GM23338 (cell line): ENCODE measurements at regions not wholly inside any gene's neighbourhood (a gene's known extent, or its start where the extent isn't known, plus 50 kb on each side); places are given as distances from the start of the nearest gene placed in this dataset.

Experiments
- ATAC-seq: fragments of 200-7000 bp; cut with Tn5 transposase; 3 replicates; pipeline ENCODE4 v1.9.1; 2020
- DNase-seq: peaks from one replicate; pipeline ENCODE4 v3.0.0-alpha.2; 2015; ENCODE audit warnings: low spot score
- H2AFZ ChIP-seq: fragments of 200-600 bp; sonication (generic); 2 replicates; pipeline ENCODE4 v1.8.0; 2016; ENCODE audit warnings: antibody characterized with exemption, mild to moderate bottlenecking, moderate library complexity
- H3F3A ChIP-seq: fragments of 200-600 bp; sonication (generic); replicated peaks from 2 replicates; pipeline ENCODE4 v1.8.0; 2017; ENCODE audit warnings: antibody characterized with exemption, mixed run types, low read depth
- H3K27ac ChIP-seq: fragments of 200-600 bp; sonication (generic); 2 replicates; pipeline ENCODE4 v1.6.1; 2016; ENCODE audit warnings: low read depth
- H3K27me3 ChIP-seq: fragments of 200-600 bp; sonication (generic); 2 replicates; pipeline ENCODE4 v1.8.0; 2016; ENCODE audit warnings: mild to moderate bottlenecking, mixed run types, moderate library complexity; ENCODE audit not compliant: insufficient read depth
- H3K36me3 ChIP-seq: fragments of 200-600 bp; sonication (generic); 2 replicates; pipeline ENCODE4 v1.8.0; 2016; ENCODE audit warnings: mild to moderate bottlenecking; ENCODE audit not compliant: insufficient read depth
- H3K4me1 ChIP-seq: fragments of 200-600 bp; sonication (generic); 2 replicates; pipeline ENCODE4 v1.8.0; 2016; ENCODE audit warnings: mild to moderate bottlenecking, moderate library complexity; ENCODE audit not compliant: insufficient read depth
- H3K4me2 ChIP-seq: fragments of 200-600 bp; sonication (generic); 2 replicates; pipeline ENCODE4 v1.7.1; 2017; ENCODE audit warnings: mixed run types
- H3K4me3 ChIP-seq: fragments of 200-600 bp; sonication (generic); 2 replicates; pipeline ENCODE4 v1.6.1; 2016; ENCODE audit warnings: mixed run types
- H3K79me2 ChIP-seq: fragments of 200-600 bp; sonication (generic); replicated peaks from 2 replicates; pipeline ENCODE4 v1.8.0; 2017; ENCODE audit warnings: mild to moderate bottlenecking; ENCODE audit not compliant: insufficient read depth
- H3K9me2 ChIP-seq: fragments of 200-600 bp; sonication (generic); 2 replicates; pipeline ENCODE4 v1.8.0; 2017; ENCODE audit not compliant: insufficient read depth
- H4K20me1 ChIP-seq: fragments of 200-600 bp; sonication (generic); replicated peaks from 2 replicates; pipeline ENCODE4 v1.8.0; 2017; ENCODE audit warnings: mild to moderate bottlenecking; ENCODE audit not compliant: insufficient read depth
- H3K27ac Mint-ChIP-seq: 2 replicates; pipeline ENCODE4 v1.8.0; 2020; ENCODE audit warnings: inconsistent platforms, mild to moderate bottlenecking, moderate library complexity, mixed read lengths
- H3K27me3 Mint-ChIP-seq: 3 replicates; pipeline ENCODE4 v1.8.0; 2022; ENCODE audit warnings: low read depth, mild to moderate bottlenecking, moderate library complexity, mixed read lengths, inconsistent platforms; ENCODE audit not compliant: insufficient read depth, poor library complexity
- H3K36me3 Mint-ChIP-seq: 3 replicates; pipeline ENCODE4 v1.8.0; 2021; ENCODE audit warnings: low read depth, mild to moderate bottlenecking, inconsistent platforms, moderate library complexity, mixed read lengths
- H3K4me1 Mint-ChIP-seq: 3 replicates; pipeline ENCODE4 v1.8.0; 2020; ENCODE audit warnings: mild to moderate bottlenecking, inconsistent platforms, mixed read lengths
- H3K4me3 Mint-ChIP-seq: 3 replicates; pipeline ENCODE4 v1.8.0; 2021; ENCODE audit warnings: moderate library complexity, mild to moderate bottlenecking, inconsistent platforms, mixed read lengths
- H3K9me3 Mint-ChIP-seq: 3 replicates; pipeline ENCODE4 v1.8.0; 2020; ENCODE audit warnings: moderate library complexity, mild to moderate bottlenecking, inconsistent platforms, mixed read lengths
- CREB1 ChIP-seq: fragments of 250-450 bp; sonication (Bioruptor Pico); IDR thresholded peaks from 2 replicates; pipeline ENCODE4 v1.5.0; 2020; ENCODE audit warnings: low read depth, mild to moderate bottlenecking, moderate library complexity
- POLR2AphosphoS5 ChIP-seq: IDR thresholded peaks from 2 replicates; pipeline ENCODE4 v1.6.1; 2016; ENCODE audit warnings: antibody characterized with exemption, low read depth
- ZNF114 ChIP-seq: fragments of 250-450 bp; sonication (Bioruptor Pico); IDR thresholded peaks from 2 replicates; pipeline ENCODE4 v1.5.0; 2020; ENCODE audit warnings: mild to moderate bottlenecking, moderate library complexity
- ZNF462 ChIP-seq: fragments of 250-450 bp; sonication (Bioruptor Pico); IDR thresholded peaks from 2 replicates; pipeline ENCODE4 v1.5.0; 2020; ENCODE audit warnings: mild to moderate bottlenecking, moderate library complexity

GRCh38 chr12:34397591-34398365 lies 375.5 kb downstream of the ALG10 start:
- peaks cover 97% of the 10 kb centered on the region for H3K9me3 Mint-ChIP-seq

More at GRCh38 chr12:34397591-34398365, 375.5 kb downstream of the ALG10 start:
- Histone ChIP-seq H3K27me3 (no peaks in the 10 kb centered on the region), H3K4me3 (no peak overlapping the region), H2AFZ (no peak overlapping the region), H3K9me2 (no peaks in the 10 kb centered on the region), H4K20me1 (no peaks in the 10 kb centered on the region), H3F3A (no peaks in the 10 kb centered on the region), H3K4me2 (no peak overlapping the region), H3K36me3 (no peaks in the 10 kb centered on the region), H3K4me1 (no peaks in the 10 kb centered on the region), H3K27ac (no peak overlapping the region), H3K79me2 (no peaks in the 10 kb centered on the region)
- Mint-ChIP-seq H3K27ac (no peak overlapping the region), H3K27me3 (peaks cover 6% of the 10 kb centered on the region), H3K4me1 (no peaks in the 10 kb centered on the region), H3K4me3 (no peak overlapping the region), H3K36me3 (peaks cover 18% of the 10 kb centered on the region; the same call in 2 of the 3 replicates)
- DNase-seq (no peak), ATAC-seq (no peak)
- TF ChIP-seq CREB1 (CRISPR knock-in tag) (no peak), ZNF462 (CRISPR knock-in tag) (no peak), ZNF114 (CRISPR knock-in tag) (no peak), POLR2AphosphoS5 (no peak)
